GM18907 (cell line): ENCODE measurements at regions not wholly inside any gene's neighbourhood (a gene's known extent, or its start where the extent isn't known, plus 50 kb on each side); places are given as distances from the start of the nearest gene placed in this dataset.
"Not testable (repeated sequence)": the region's sequence is repeated elsewhere in the genome, so short reads cannot be mapped to it uniquely, and the experiment has no call there.

ENCODE experiments used
- ATAC-seq: cut with Tn5 transposase; IDR thresholded peaks from one replicate; pipeline ENCODE4 v1.9.1; 2021; ENCODE audit warnings: mild to moderate bottlenecking, moderate library complexity; ENCODE audit not compliant: unreplicated experiment

DNA sequence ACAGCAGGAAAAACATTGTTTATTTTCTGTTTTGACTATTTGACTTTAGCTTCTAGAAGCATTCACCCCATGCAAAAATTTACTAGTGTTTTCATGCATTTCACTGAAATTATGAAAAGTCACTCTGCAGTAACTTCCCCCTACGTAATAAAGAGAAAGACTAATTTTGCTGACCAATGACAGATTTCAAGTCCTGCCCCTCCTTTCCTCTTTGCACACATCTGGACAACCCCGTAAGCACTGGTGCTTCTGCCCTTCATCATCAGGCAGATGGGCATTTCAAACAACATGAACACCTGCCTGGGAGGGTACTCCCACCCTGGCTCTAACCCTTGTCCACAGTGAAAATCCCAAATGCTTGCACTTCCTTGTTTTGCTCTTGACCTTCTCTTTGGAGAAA lies 815.0 kb upstream of the ID2 start:
- ATAC-seq = no peak

- no peak for ATAC-seq
Observed at GRCh38 chr2:7867867-7868266, 814.0 kb upstream of the ID2 start.

DNA sequence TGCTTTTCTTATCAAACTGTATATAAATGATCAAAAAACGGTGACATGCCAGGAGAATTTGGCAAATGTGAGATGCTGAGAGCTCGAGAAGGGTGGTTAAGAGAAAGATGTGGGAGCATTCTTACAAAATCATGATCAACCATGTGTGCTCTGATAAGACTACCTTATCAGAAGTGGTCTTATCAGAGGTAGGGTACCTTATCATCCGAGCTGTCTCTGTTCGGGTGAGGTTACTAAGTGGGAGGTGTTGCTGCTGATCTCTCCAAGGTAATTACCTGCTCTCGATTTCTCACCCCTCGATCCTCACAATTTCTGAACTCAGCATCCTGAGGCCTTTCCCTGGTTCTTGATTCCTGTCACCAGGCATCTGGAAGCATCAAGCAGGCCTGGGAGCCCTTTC lies 813.0 kb upstream of the ID2 start:
- ATAC-seq = no peak

DNA sequence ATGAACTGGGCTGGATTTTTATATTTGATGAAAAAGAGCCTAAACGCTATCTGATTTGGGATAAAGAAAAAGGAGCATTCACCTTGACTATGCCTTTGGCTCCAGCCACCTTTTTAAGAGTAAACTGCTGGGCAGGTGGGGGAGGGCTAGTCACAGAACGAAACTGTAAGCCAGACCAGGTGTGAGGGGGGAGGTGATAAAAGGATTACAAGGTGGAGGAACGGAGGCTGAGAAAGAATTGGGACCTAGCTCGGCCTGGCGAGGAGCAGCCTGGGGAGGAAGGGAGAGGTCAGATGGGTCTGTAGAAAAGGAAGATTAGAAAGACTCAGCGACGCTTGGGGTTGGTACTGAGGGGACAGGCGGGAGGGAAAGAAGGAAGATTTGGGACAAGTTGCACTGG lies 805.4 kb upstream of the ID2 start:
- ATAC-seq = not testable (repeated sequence)

- not testable (repeated sequence) for ATAC-seq
Observed at GRCh38 chr2:7878266-7878665, 803.6 kb upstream of the ID2 start.

DNA sequence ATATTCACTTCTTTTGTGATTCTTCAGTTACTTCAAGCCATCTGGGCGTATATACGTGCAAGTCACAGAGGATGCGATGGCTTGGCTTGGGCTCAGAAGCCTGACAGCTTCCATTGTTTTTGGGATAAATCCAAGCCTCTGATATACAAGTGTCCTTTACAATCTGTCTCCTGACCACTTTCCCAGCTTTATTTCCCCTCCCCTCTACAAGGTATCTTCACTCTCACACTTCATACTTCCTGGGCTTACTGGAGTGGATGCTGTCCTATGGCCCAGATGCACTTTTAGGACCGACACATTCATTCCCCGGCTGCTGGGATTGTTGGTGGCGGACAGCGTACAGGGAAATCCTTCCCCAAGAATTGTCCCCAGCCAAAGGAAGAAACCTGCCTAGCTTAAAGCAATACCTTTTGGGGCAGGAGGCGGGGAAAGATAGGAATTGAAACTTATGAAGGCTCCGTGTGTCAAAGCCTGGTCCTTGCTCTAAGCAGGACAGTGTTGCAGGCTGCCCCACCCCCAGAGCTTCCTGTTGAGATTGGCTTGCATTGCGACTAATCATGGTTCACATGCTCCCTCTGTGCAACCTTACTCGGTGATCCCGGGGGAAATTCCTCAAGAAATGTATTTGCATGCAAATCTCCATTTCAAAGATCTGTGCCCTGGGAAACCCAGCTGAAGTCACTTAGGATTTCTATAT lies 802.9 kb upstream of the ID2 start:
- ATAC-seq = no peak

- no peak for ATAC-seq
Observed at GRCh38 chr2:7879483-7879835, 802.4 kb upstream of the ID2 start.

GRCh38 chr2:7880126-7880525 lies 801.7 kb upstream of the ID2 start:
- no peak for ATAC-seq

- ATAC-seq = no peak
Observed at GRCh38 chr2:7880566-7880965, 801.3 kb upstream of the ID2 start.

GRCh38 chr2:7881063-7881462 lies 800.8 kb upstream of the ID2 start:
- no peak for ATAC-seq

DNA sequence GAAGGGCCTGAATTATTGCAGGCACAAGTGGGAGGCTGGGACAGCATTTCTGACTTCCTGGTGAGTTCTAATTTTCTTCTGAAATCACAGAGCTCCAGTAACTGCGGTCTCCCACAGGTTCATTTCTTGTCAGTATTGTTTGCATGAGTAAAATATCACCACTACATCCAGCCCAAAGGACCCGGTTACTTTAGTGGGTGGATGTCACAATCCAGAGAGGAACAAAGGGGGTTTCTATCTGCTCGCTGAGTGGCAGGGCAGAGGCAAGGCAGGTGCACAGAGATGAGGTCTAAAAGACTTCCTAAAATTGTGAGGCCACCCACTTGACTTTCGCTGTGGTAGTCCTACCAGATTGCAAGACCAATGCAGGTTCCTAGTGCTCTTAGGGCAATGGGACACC lies 800.4 kb upstream of the ID2 start:
- ATAC-seq = no peak

DNA sequence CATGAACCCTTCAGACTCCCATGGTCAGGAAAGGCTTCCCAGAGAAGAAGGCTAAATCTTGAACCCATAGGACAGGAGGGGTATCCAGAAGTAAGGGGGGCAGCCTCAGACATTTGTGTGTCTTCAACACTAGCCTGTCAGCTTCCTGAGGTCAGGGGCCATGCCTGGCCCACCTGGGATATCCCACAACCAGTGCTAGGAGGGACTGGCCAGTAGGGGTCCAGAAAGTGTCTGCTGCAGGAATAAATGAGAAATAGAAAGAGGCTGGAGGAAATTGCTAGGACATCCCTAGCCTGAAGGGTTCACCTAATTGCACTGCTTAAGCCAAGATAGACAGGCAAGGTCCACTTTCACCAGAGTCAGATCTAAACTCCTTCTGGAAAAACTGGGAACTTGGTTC lies 799.6 kb upstream of the ID2 start:
- no peak for ATAC-seq

- ATAC-seq = no peak
Observed at GRCh38 chr2:7884338-7884737, 797.5 kb upstream of the ID2 start.

DNA sequence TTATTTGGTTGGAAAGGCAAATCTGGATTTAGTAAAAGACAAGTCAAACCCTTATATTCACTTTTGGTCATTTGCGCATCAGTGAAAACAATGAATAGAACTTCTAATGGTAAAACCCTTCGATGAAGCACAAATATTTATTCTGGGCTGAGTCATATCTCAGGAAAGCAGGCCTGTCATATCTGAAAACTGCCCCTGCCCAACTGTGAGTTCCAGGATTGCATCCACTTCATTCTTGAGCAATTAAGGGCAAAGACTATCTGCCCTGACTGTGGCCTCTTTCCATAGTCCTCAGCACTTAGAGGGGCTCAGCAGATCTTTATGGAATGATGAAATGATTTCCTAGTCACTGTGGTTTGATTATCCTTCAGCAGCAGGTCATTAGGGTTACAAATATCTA lies 795.2 kb upstream of the ID2 start:
- ATAC-seq = no peak

- ATAC-seq = no peak
Observed at GRCh38 chr2:7887441-7887840, 794.4 kb upstream of the ID2 start.

DNA sequence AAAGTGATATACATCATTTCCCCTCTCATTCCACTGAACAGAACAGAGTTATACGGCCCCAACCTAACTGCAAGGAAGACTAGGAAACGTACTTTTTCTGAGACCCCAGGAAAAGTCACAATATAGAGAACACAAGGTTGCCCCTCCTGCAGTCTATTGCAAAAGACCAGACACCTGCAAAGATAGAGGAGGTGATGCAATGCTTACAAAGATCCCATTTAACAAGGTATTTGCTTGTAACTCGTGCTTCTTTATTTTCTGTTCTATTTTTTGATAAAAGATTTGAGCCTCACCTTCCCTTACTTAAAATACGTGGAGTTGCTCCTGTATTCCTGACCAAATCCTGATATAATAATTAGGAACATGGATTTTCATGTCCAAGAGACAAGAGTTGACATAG lies 793.0 kb upstream of the ID2 start:
- no peak for ATAC-seq

DNA sequence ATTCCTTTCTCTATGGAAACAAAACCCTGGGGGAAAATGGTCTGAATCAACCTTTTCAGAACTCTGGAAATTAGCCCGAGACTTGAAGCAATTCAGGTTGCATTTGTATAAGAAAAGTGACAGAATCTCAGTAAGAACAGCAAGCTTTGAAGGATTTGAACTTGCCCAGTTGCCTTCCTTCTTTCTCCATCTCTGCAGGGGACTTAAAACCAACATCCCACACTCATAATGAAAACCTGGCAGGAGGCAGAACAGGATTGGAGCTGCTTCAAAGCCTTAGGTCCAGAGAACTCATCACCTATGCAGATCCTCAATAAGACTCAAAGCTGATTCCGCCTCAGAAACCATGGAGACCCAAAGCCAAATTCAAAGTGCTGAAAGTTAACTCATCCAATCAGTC lies 790.5 kb upstream of the ID2 start:
- no peak for ATAC-seq

DNA sequence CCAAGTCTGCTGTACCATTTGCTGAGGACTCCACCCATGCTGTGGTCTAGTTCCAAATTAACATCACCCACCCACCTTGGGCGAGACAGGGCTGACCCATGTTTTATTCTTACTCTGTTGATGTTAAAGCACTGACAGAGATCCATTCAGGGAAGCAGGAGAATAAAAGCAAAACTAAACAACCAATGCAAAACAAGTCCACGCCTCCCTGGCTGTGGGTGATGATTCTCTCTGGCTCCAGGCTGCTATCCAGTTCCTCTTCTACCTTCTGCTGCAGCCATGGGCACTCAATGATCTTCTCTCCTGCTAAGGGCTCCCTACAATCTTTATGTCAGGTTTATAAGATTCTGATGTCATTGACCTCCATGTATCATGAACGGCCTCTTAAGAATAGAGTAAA lies 786.6 kb upstream of the ID2 start:
- no peak for ATAC-seq

- no peak for ATAC-seq
Observed at GRCh38 chr2:7896940-7897487, 784.8 kb upstream of the ID2 start.

DNA sequence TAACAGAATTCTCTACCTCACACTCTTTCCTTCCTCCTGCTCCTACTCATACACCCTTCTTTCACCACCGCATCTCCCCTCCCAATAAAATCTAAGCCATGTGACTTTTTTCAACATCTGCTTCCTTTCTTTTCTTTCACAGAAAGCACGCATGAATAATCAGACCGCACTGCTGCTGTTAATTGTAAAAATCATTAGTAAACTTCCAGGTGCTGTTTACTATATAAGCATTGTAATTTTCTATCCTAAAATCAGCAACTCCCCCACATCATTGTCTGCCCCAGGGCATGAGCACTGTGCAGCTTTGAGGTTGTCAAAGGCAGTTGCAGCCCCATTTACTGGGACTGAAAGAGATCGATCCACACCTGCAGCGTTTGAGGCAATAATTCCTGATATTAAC lies 782.6 kb upstream of the ID2 start:
- ATAC-seq = no peak

DNA sequence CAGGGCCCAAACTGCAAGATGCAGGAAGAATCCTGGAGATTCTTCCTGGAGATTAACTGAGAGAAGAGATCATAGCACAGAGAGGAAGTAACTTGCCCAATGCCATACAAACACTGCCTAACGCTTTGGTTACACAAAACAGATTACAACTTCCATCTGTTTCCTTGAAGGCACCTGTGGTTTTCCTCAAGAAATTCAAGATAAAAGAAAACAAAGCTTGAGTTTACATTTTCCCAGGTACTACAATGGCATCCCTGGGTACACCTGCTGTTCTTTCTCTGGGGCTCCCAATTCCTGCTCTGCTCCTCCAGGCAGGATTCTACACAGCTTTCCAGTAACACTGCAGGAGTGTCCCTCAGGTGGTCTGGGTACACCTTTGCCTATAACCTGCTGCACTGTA lies 781.9 kb upstream of the ID2 start:
- ATAC-seq = no peak

DNA sequence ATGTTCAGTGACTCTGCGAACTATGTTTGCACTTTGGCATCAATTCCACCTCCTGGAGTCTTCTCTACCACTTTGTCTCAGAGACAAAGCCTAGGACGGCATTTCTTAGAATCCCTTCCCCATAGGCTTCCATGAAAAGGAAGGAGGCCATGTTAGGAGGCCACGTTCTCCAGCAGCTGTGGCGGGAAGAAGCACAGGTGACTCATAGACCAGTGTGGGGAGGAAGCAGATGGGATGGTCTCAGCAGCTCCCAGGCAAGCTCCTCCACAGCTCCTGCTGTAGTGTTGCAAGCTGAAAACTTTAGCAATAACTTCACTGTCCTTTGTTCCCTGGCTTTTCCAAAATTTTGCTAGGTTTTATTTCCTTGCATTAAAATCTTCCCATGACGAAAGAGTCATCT lies 781.3 kb upstream of the ID2 start:
- ATAC-seq = no peak

- ATAC-seq = no peak
Observed at GRCh38 chr2:7902251-7902765, 779.5 kb upstream of the ID2 start.
